ENCODE measurements at regions not wholly inside any gene's neighbourhood (a gene's known extent, or its start where the extent isn't known, plus 50 kb on each side); places are given as distances from the start of the nearest gene placed in this dataset.

DNA sequence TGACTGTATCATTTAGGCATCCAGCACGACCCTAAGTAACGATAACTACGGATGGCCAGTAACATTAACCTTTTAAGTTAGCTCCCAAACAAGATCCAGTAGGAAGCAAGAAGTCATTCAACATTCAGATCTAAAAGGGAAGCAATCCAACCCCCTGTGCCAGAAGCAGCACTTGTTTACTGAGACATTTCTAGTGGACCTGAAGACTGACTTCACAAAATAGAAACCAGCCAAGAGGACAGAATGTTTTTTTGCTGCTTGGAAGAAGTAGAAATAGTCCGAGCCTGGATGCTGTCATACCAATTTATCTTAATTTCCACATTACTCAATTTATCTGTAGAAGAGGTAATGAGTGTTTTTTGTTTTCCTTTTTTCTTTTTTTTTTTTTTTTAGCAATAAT is 88.0 kb upstream of the CTTNBP2 start:
- no peak overlapping the region for H3K4me3 ChIP-seq (ENCODE audit: low read length)
- no peak overlapping the region for H3K9ac ChIP-seq (ENCODE audit: low read length)
- H3K27ac ChIP-seq (ENCODE audit: low read length), result no peak overlapping the region
- H3K36me3 ChIP-seq (ENCODE audit: low read depth, low read length), result no peaks in the 10 kb centered on the region
- H3K4me2 ChIP-seq (ENCODE audit: low read length), result no peak overlapping the region
- intact Hi-C loops (cut with micrococcal nuclease), result no loop called here
- ATAC-seq (no peak), DNase-seq (no peak)
- H3K9me3 ChIP-seq (ENCODE audit: low read length), result no peaks in the 10 kb centered on the region
- H4K20me1 ChIP-seq (ENCODE audit: low read length), result no peaks in the 10 kb centered on the region
- H3K9me2 ChIP-seq (replicated peaks; ENCODE audit: low read length), result no peaks in the 10 kb centered on the region
- H3K4me1 ChIP-seq (ENCODE audit: insufficient read depth, low read length), result no peaks in the 10 kb centered on the region
- CTCF ChIA-PET, result no interaction called here
- BruUV-seq (replicated peaks), result no TSS peak
- H2AFZ ChIP-seq (ENCODE audit: low read length), result no peak overlapping the region
- H3K79me2 ChIP-seq (ENCODE audit: low read length), result no peaks in the 10 kb centered on the region
- H3F3A ChIP-seq (ENCODE audit: low read length, unreplicated experiment), result no peaks in the 10 kb centered on the region
- H3K27me3 ChIP-seq (ENCODE audit: low read length), result no peaks in the 10 kb centered on the region
- TF ChIP-seq EZH2 (IDR thresholded peaks at IDR 0.05; ENCODE audit: low read length, unreplicated experiment) (no peak), EZH2phosphoT487 (IDR thresholded peaks at IDR 0.05; ENCODE audit: borderline replicate concordance, low read length) (no peak)
- TF ChIP-seq, protein P1, sequence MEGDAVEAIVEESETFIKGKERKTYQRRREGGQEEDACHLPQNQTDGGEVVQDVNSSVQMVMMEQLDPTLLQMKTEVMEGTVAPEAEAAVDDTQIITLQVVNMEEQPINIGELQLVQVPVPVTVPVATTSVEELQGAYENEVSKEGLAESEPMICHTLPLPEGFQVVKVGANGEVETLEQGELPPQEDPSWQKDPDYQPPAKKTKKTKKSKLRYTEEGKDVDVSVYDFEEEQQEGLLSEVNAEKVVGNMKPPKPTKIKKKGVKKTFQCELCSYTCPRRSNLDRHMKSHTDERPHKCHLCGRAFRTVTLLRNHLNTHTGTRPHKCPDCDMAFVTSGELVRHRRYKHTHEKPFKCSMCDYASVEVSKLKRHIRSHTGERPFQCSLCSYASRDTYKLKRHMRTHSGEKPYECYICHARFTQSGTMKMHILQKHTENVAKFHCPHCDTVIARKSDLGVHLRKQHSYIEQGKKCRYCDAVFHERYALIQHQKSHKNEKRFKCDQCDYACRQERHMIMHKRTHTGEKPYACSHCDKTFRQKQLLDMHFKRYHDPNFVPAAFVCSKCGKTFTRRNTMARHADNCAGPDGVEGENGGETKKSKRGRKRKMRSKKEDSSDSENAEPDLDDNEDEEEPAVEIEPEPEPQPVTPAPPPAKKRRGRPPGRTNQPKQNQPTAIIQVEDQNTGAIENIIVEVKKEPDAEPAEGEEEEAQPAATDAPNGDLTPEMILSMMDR (conservative IDR thresholded peaks at IDR 0.05; ENCODE audit: low read depth, low read length), result no peak
- POLR2A ChIA-PET (ENCODE audit: unreplicated experiment), result no interaction called here

DNA sequence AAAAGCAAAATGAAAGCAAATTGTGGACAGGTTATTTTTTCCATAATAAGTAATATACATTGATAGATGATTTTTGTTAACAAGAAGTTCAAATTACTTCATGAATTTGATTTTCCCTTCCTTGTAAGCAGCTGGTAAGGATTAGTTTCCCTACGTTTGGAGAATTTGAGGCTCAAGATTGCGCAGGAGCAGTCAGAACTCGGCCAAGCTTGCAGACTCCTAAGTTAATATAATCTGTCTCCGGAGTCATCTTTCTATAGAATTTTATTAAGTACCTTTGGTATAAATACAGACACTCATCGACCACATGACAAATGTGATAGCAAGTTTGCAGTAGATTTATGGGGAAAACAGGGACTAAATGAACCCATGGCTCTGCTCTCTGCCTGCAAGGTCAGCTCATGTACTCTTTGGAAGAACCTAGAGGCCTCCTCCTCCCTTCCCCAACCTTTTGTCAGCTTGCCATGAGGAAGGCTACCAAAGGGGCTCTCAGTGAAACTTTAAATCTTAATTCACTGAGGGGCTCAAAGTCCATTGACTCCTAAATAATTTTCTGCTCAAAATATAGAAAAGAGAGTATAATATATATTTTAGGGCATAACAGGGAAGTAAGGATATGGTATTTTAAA is 89.2 kb upstream of the CTTNBP2 start:
- no peaks in the 10 kb centered on the region for H3K36me3 ChIP-seq (ENCODE audit: low read depth, low read length)
- H3K27ac ChIP-seq (ENCODE audit: low read length), result no peak overlapping the region
- H3F3A ChIP-seq (ENCODE audit: low read length, unreplicated experiment), result no peaks in the 10 kb centered on the region
- no peak for DNase-seq
- CTCF ChIA-PET, result no interaction called here
- no peaks in the 10 kb centered on the region for H3K79me2 ChIP-seq (ENCODE audit: low read length)
- H4K20me1 ChIP-seq (ENCODE audit: low read length), result no peaks in the 10 kb centered on the region
- POLR2A ChIA-PET (ENCODE audit: unreplicated experiment), result no interaction called here
- no peak for ATAC-seq
- no peak overlapping the region for H3K4me2 ChIP-seq (ENCODE audit: low read length)
- TF ChIP-seq, protein P1 (conservative IDR thresholded peaks at IDR 0.05; ENCODE audit: low read depth, low read length), result no peak
- no peak for TF ChIP-seq EZH2phosphoT487 (IDR thresholded peaks at IDR 0.05; ENCODE audit: borderline replicate concordance, low read length)
- no peak for TF ChIP-seq EZH2 (IDR thresholded peaks at IDR 0.05; ENCODE audit: low read length, unreplicated experiment)
- intact Hi-C loops (cut with micrococcal nuclease), result no loop called here
- H3K27me3 ChIP-seq (ENCODE audit: low read length), result no peaks in the 10 kb centered on the region
- H3K9me3 ChIP-seq (ENCODE audit: low read length), result no peaks in the 10 kb centered on the region
- H3K9me2 ChIP-seq (replicated peaks; ENCODE audit: low read length), result no peaks in the 10 kb centered on the region
- no peak overlapping the region for H2AFZ ChIP-seq (ENCODE audit: low read length)
- BruUV-seq (replicated peaks), result no TSS peak
- no peak overlapping the region for H3K9ac ChIP-seq (ENCODE audit: low read length)
- no peak overlapping the region for H3K4me3 ChIP-seq (ENCODE audit: low read length)
- H3K4me1 ChIP-seq (ENCODE audit: insufficient read depth, low read length), result no peaks in the 10 kb centered on the region

DNA sequence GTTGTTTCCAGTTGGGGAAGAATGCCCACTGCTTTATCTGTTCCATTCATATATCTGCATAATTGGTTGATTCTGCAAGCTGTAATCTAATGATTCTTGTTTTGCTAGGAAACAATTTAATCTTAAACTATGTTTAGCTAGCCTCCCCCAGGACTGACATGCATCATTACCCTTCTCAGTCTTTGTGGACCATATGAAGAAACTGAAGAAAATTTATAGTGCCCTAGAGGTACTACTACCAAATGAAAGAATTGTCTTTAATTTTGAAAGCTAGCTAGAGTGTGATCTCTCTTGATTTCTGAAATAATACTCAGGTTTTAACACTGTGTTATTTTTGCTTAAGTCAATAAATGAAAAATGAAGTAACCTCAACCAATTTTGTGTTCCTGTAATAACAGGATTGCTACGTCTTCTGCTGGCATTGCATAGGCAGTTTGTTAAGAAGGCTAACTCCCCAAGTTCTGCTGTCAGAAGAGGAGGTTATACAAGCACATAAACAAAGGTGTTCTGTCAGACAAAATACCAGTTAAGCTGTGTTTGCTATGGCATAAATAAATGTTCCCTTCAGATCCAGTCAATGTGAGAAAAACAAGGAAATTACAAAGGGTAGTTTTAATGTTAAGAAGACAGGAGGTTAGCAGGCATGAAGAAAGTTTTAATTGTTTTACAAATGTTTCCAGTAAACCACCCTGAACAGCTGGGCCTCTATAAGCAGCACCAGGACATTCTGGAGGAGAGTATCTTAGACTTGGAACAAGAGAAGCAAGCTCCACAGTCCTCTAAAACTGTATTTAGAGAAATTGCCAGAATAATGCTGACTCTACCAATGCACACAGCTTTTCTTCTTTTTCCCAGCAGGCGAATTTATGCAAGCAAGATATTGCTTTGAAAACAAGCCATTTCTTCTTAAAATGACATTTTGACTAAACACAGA is 90.3 kb upstream of the CTTNBP2 start:
- H3K36me3 ChIP-seq (ENCODE audit: low read depth, low read length), result no peaks in the 10 kb centered on the region
- no peaks in the 10 kb centered on the region for H3K79me2 ChIP-seq (ENCODE audit: low read length)
- intact Hi-C loops (cut with micrococcal nuclease), result no loop called here
- no peaks in the 10 kb centered on the region for H4K20me1 ChIP-seq (ENCODE audit: low read length)
- no peak overlapping the region for H3K4me3 ChIP-seq (ENCODE audit: low read length)
- no peaks in the 10 kb centered on the region for H3F3A ChIP-seq (ENCODE audit: low read length, unreplicated experiment)
- ATAC-seq (no peak), DNase-seq (no peak)
- H3K27ac ChIP-seq (ENCODE audit: low read length), result no peak overlapping the region
- ChIA-PET POLR2A (ENCODE audit: unreplicated experiment) (no interaction called here), CTCF (no interaction called here)
- BruUV-seq (replicated peaks), result no TSS peak
- H3K9me2 ChIP-seq (replicated peaks; ENCODE audit: low read length), result no peaks in the 10 kb centered on the region
- H3K9ac ChIP-seq (ENCODE audit: low read length), result no peak overlapping the region
- TF ChIP-seq EZH2 (IDR thresholded peaks at IDR 0.05; ENCODE audit: low read length, unreplicated experiment) (no peak), EZH2phosphoT487 (IDR thresholded peaks at IDR 0.05; ENCODE audit: borderline replicate concordance, low read length) (no peak)
- TF ChIP-seq, protein P1 (conservative IDR thresholded peaks at IDR 0.05; ENCODE audit: low read depth, low read length), result no peak
- H3K27me3 ChIP-seq (ENCODE audit: low read length), result no peaks in the 10 kb centered on the region
- no peaks in the 10 kb centered on the region for H3K4me1 ChIP-seq (ENCODE audit: insufficient read depth, low read length)
- no peak overlapping the region for H3K4me2 ChIP-seq (ENCODE audit: low read length)
- H2AFZ ChIP-seq (ENCODE audit: low read length), result no peak overlapping the region
- no peaks in the 10 kb centered on the region for H3K9me3 ChIP-seq (ENCODE audit: low read length)
